ENCODE measurements at regions not wholly inside any gene's neighbourhood (a gene's known extent, or its start where the extent isn't known, plus 50 kb on each side); places are given as distances from the start of the nearest gene placed in this dataset.

- DNase-seq (no peak), ATAC-seq (no peak)
- intact Hi-C loops (cut with DNase I), result no loop called here
- Histone ChIP-seq H3K9me3 (no peaks in the 10 kb centered on the region), H3K27ac (no peak overlapping the region), H3K36me3 (no peaks in the 10 kb centered on the region), H3K4me1 (no peaks in the 10 kb centered on the region), H3K27me3 (no peaks in the 10 kb centered on the region), H3K4me3 (no peak overlapping the region)
- no peak for TF ChIP-seq CTCF (IDR thresholded peaks at IDR 0.05)
Observed at GRCh38 chr16:82567175-82567574, 59.6 kb upstream of the CDH13 start.

GRCh38 chr16:82563401-82563800 lies 63.4 kb upstream of the CDH13 start:
- DNase-seq (no peak), ATAC-seq (no peak)
- H3K27ac ChIP-seq, result no peak overlapping the region
- no peaks in the 10 kb centered on the region for H3K4me1 ChIP-seq
- H3K4me3 ChIP-seq, result no peak overlapping the region
- intact Hi-C loops (cut with DNase I), result no loop called here
- no peaks in the 10 kb centered on the region for H3K9me3 ChIP-seq
- no peaks in the 10 kb centered on the region for H3K27me3 ChIP-seq
- H3K36me3 ChIP-seq, result no peaks in the 10 kb centered on the region
- TF ChIP-seq CTCF (IDR thresholded peaks at IDR 0.05), result no peak

GRCh38 chr16:82562183-82562683 lies 64.5 kb upstream of the CDH13 start:
- no peak for TF ChIP-seq CTCF (IDR thresholded peaks at IDR 0.05)
- intact Hi-C loops (cut with DNase I), result no loop called here
- Histone ChIP-seq H3K27me3 (no peaks in the 10 kb centered on the region), H3K4me1 (no peaks in the 10 kb centered on the region), H3K27ac (no peak overlapping the region), H3K4me3 (no peak overlapping the region), H3K9me3 (no peaks in the 10 kb centered on the region), H3K36me3 (no peaks in the 10 kb centered on the region)
- ATAC-seq (no peak), DNase-seq (no peak)

GRCh38 chr16:82560805-82561325 lies 65.9 kb upstream of the CDH13 start:
- Histone ChIP-seq H3K9me3 (no peaks in the 10 kb centered on the region), H3K27ac (no peak overlapping the region), H3K4me3 (no peak overlapping the region), H3K4me1 (no peaks in the 10 kb centered on the region), H3K27me3 (no peaks in the 10 kb centered on the region), H3K36me3 (no peaks in the 10 kb centered on the region)
- ATAC-seq, result no peak
- intact Hi-C loops (cut with DNase I), result no loop called here
- no peak for TF ChIP-seq CTCF (IDR thresholded peaks at IDR 0.05)
- no peak for DNase-seq

GRCh38 chr16:82544378-82545160 lies 82.2 kb upstream of the CDH13 start:
- H3K4me3 ChIP-seq, result no peak overlapping the region
- intact Hi-C loops (cut with DNase I), result no loop called here
- DNase-seq, result no peak
- ATAC-seq, result no peak
- no peaks in the 10 kb centered on the region for H3K4me1 ChIP-seq
- no peak overlapping the region for H3K27ac ChIP-seq
- H3K27me3 ChIP-seq, result peaks cover 6% of the 10 kb centered on the region
- TF ChIP-seq CTCF (IDR thresholded peaks at IDR 0.05), result no peak
- H3K36me3 ChIP-seq, result no peaks in the 10 kb centered on the region
- H3K9me3 ChIP-seq, result no peaks in the 10 kb centered on the region
